LoVo (cell line): ENCODE measurements at regions not wholly inside any gene's neighbourhood (a gene's known extent, or its start where the extent isn't known, plus 50 kb on each side); places are given as distances from the start of the nearest gene placed in this dataset.
"Not testable (repeated sequence)": the region's sequence is repeated elsewhere in the genome, so short reads cannot be mapped to it uniquely, and the experiment has no call there.

Experiments used
- DNase-seq: peaks from one replicate; pipeline ENCODE4 v3.0.0-alpha.2; 2016; ENCODE audit warnings: low spot score

GRCh38 chr20:29296256-29297230 is 1960.9 kb upstream of the DEFB115 start:
- no peak for DNase-seq

GRCh38 chr20:29297411-29298270 is 1959.8 kb upstream of the DEFB115 start:
- no peak for DNase-seq

GRCh38 chr20:29298271-29298590 is 1959.2 kb upstream of the DEFB115 start:
- no peak for DNase-seq

GRCh38 chr20:29298759-29299613 is 1958.5 kb upstream of the DEFB115 start:
- DNase-seq, result no peak

GRCh38 chr20:29299811-29300578 is 1957.5 kb upstream of the DEFB115 start:
- DNase-seq, result no peak

- DNase-seq, result no peak
These were observed 1956.6 kb upstream of the DEFB115 start for GRCh38 chr20:29300579-29301551.

GRCh38 chr20:29301624-29302259 is 1955.7 kb upstream of the DEFB115 start:
- no peak for DNase-seq

GRCh38 chr20:29302979-29303644 is 1954.4 kb upstream of the DEFB115 start:
- DNase-seq, result no peak

GRCh38 chr20:29306390-29307072 is 1950.9 kb upstream of the DEFB115 start:
- DNase-seq, result no peak

- DNase-seq, result not testable (repeated sequence)
These were observed 1950.0 kb upstream of the DEFB115 start for GRCh38 chr20:29307484-29307883.

- DNase-seq, result not testable (repeated sequence)
These were observed 1948.5 kb upstream of the DEFB115 start for GRCh38 chr20:29308956-29309355.

- not testable (repeated sequence) for DNase-seq
These were observed 1948.0 kb upstream of the DEFB115 start for GRCh38 chr20:29309481-29309880.

GRCh38 chr20:29311046-29311445 is 1946.4 kb upstream of the DEFB115 start:
- DNase-seq, result not testable (repeated sequence)

- not testable (repeated sequence) for DNase-seq
These were observed 1944.8 kb upstream of the DEFB115 start for GRCh38 chr20:29312679-29313078.

- DNase-seq, result no peak
These were observed 1944.0 kb upstream of the DEFB115 start for GRCh38 chr20:29313481-29313880.

- no peak for DNase-seq
These were observed 1943.2 kb upstream of the DEFB115 start for GRCh38 chr20:29314294-29314693.

GRCh38 chr20:29318871-29319461 is 1938.5 kb upstream of the DEFB115 start:
- DNase-seq, result no peak

GRCh38 chr20:29319725-29320124 is 1937.7 kb upstream of the DEFB115 start:
- DNase-seq, result no peak
